IPS DF 6.9 (cell line): ENCODE measurements at regions not wholly inside any gene's neighbourhood (a gene's known extent, or its start where the extent isn't known, plus 50 kb on each side); places are given as distances from the start of the nearest gene placed in this dataset.
"Not testable (repeated sequence)": the region's sequence is repeated elsewhere in the genome, so short reads cannot be mapped to it uniquely, and the experiment has no call there.

Experiments used
- DNase-seq: peaks from one replicate; pipeline ENCODE4 v3.0.0-alpha.2; 2013; ENCODE audit warnings: low read depth, low spot score
- H3K27ac ChIP-seq: one replicate; pipeline ENCODE4 v1.5.1; 2013; ENCODE audit warnings: low read length, control low read depth
- H3K27me3 ChIP-seq: 2 replicates; pipeline ENCODE4 v1.6.1; 2013; ENCODE audit warnings: mild to moderate bottlenecking, low read length; ENCODE audit not compliant: control insufficient read depth, insufficient read depth
- H3K36me3 ChIP-seq: 2 replicates; pipeline ENCODE4 v1.6.1; 2013; ENCODE audit warnings: low read length; ENCODE audit not compliant: control insufficient read depth, insufficient read depth
- H3K4me1 ChIP-seq: 2 replicates; pipeline ENCODE4 v1.6.1; 2013; ENCODE audit warnings: low read length; ENCODE audit not compliant: control insufficient read depth, insufficient read depth
- H3K4me3 ChIP-seq: 2 replicates; pipeline ENCODE4 v1.5.1; 2013; ENCODE audit warnings: mild to moderate bottlenecking, low read length
- H3K9me3 ChIP-seq: 2 replicates; pipeline ENCODE4 v1.6.1; 2013; ENCODE audit warnings: low read length, inconsistent platforms; ENCODE audit not compliant: control insufficient read depth, insufficient read depth
- WGBS: extraction: QIAGEN DNeasy Blood & Tissue Kit; methylation state at CpG from one replicate; pipeline ENCODE4 v1.1.7; 2013; ENCODE audit warnings: mixed read lengths, missing lambda C conversion rate; ENCODE audit not compliant: insufficient read length, insufficient coverage; 5-methylcytosine and 5-hydroxymethylcytosine counted together

DNA sequence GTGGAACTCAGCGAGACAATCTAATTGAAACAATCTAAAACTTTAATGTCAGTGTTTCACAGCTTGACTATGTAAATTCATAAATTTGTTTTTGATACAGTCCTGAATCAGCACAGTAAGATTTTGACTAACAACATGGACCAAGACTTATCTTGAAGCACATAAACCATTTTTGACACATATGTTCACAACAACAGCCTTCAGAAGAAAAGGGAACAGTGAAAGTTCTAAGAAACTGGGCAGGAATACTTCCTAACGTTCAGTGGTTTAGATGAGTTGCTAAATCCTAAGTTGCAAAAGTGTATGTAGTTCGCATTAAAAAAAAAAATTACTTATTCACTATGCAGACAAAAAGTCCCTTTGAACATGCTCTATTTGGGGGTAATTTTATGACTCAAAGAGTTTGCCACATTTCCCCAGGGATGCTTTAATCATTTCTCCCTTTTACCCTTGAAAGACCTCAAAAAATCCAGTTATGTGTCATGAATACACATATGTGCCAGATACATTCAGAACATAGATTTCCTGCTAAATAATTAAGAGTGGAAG, 120.2 kb downstream of the MRPL39 start:
- WGBS = no CpG with 5 or more reads among the region's 3 CpGs
- Histone ChIP-seq H3K27me3 (no peaks in the 10 kb centered on the region), H3K9me3 (no peaks in the 10 kb centered on the region; the same call in 1 of the 2 replicates), H3K4me3 (no peak overlapping the region), H3K27ac (no peak overlapping the region), H3K4me1 (no peaks in the 10 kb centered on the region), H3K36me3 (no peaks in the 10 kb centered on the region)
- no peak for DNase-seq

DNA sequence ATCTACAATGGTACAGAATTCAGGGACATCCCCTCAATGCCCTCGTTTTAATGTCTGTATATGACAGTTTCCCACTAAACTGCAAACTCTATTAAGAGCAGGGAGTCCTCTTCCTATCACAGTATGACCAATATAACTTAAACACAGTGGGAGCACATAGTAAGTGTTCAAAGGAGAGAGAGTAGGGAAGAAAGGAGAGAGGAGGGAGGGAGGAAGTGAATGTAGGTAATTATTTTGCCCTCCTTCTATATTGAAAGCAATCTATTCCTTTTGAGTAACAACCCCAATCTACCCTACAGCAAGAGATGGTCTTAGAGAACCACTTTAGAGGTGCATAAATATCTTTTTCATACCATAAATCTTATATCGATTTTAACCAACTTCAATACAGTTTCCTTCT, 121.4 kb downstream of the MRPL39 start:
- 100% methylated on average over 1 of the region's 2 CpGs for WGBS
- Histone ChIP-seq H3K4me3 (no peak overlapping the region), H3K4me1 (no peaks in the 10 kb centered on the region), H3K27me3 (no peaks in the 10 kb centered on the region), H3K36me3 (no peaks in the 10 kb centered on the region), H3K27ac (no peak overlapping the region), H3K9me3 (no peaks in the 10 kb centered on the region; the same call in 1 of the 2 replicates)
- DNase-seq = no peak

DNA sequence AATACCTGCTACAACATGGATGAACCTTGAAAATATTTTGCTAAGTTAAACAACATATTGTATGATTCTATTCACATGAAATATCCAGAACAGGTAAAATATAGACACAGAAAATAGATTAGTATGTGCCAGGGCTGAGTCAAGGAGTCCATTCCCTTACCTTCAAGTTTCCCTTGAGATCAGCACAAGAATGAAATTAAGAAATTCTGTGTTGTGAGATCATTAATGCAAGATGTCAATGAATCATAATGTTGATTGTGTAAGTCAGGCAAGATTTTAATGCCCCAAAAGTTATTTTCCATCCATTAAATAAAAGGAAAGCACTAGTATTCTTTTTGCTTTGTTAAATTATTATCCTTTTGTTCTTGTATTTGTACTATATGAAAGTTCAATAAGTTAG, 139.4 kb downstream of the MRPL39 start:
- no peaks in the 10 kb centered on the region for H3K27me3 ChIP-seq
- no peak for DNase-seq
- H3K36me3 ChIP-seq = no peaks in the 10 kb centered on the region
- H3K27ac ChIP-seq = no peak overlapping the region
- no peak overlapping the region for H3K4me3 ChIP-seq
- no peaks in the 10 kb centered on the region for H3K4me1 ChIP-seq
- no peaks in the 10 kb centered on the region for H3K9me3 ChIP-seq

DNA sequence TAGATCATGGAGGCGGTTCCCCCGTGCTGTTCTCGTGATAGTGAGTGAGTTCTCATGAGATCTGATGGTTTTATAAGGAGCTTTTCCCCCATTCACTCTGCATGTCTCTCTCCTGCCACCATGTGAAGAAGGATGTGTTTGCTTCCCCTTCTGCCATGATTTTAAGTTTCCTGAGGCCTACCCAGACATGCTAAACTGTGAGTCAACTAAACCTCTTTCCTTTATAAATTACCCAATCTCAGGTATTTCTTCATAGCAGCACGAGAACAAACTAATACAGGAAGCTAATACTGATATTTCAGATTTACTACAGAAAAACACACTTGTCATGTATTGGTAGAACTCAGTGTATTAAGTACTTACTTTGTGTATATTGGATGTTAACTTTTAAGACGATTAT, 140.2 kb downstream of the MRPL39 start:
- DNase-seq, H3K27ac ChIP-seq, H3K4me1 ChIP-seq, H3K4me3 ChIP-seq, H3K36me3 ChIP-seq, H3K9me3 ChIP-seq, H3K27me3 ChIP-seq: not testable (repeated sequence)
- WGBS = no CpG with 5 or more reads among the region's 5 CpGs

DNA sequence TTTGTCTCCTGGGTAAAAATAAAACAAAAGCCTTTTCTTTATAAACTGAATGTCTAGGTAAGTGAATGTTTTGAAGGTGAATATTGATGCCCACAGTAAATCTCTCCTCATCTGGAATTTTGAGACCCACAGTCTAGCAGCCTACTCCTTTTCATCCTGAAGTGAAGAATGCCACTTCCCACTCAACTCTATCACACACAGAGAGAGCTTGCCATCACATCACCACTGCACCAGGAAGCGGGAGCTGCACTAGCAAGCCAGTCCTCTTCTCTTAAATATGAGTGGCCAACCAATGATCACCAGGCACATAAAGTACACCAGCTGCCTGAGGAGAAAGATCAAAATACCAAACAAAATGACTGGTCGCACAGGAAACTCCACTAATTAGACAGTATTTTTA, 140.8 kb downstream of the MRPL39 start:
- no peak for DNase-seq
- H3K4me1 ChIP-seq = no peaks in the 10 kb centered on the region
- no peaks in the 10 kb centered on the region for H3K36me3 ChIP-seq
- no peak overlapping the region for H3K4me3 ChIP-seq
- H3K27ac ChIP-seq = no peak overlapping the region
- WGBS = no CpG with 5 or more reads among the region's 2 CpGs
- no peaks in the 10 kb centered on the region for H3K27me3 ChIP-seq
- H3K9me3 ChIP-seq = no peaks in the 10 kb centered on the region

DNA sequence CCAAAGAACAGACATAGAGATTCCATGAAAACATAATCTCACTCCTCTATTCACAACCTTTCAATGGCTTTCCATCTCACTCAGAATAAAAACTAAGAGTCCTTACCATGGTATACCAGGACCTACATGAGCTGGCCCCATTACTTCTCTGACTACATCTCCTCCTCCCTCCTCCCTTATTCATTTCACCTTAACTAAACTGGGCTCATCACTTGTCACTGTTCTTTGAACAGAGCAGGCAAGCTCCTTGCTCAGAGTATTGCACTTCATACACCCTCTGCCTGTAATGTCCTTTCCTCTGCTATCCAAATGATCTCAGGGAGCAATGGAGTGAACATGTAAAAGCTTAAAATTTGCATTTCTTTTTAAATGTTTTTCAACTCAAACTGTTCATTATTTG, 142.0 kb downstream of the MRPL39 start:
- no peaks in the 10 kb centered on the region for H3K4me1 ChIP-seq

DNA sequence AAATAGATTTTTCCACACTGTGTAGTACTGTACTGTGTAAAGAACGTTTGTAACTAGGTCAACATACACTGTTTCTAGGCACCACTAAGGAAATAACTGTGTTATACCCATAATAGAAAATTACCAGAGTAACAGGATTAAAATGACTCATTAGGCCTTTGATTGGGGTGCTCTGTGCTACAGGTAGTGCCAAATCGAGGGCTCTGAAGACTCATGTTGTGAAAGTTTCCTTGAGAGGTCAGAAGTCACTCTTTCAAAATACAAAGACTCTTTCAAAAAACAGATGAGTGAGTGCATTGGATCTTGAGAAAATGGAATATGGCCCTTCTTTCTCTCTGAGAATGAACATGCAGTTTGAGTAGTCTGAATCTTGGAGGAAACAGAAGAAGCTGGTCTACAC, 143.0 kb downstream of the MRPL39 start:
- Histone ChIP-seq H3K36me3 (no peaks in the 10 kb centered on the region), H3K4me1 (no peaks in the 10 kb centered on the region), H3K9me3 (no peaks in the 10 kb centered on the region), H3K27me3 (no peaks in the 10 kb centered on the region), H3K27ac (no peak overlapping the region), H3K4me3 (no peak overlapping the region)
- no peak for DNase-seq
- no CpG with 5 or more reads among the region's 2 CpGs for WGBS

More for the DNA sequence above, 142.0 kb downstream of the MRPL39 start:
- Histone ChIP-seq H3K27me3 (no peaks in the 10 kb centered on the region), H3K36me3 (no peaks in the 10 kb centered on the region), H3K4me3 (no peak overlapping the region), H3K9me3 (no peaks in the 10 kb centered on the region), H3K27ac (no peak overlapping the region)
- DNase-seq = no peak

DNA sequence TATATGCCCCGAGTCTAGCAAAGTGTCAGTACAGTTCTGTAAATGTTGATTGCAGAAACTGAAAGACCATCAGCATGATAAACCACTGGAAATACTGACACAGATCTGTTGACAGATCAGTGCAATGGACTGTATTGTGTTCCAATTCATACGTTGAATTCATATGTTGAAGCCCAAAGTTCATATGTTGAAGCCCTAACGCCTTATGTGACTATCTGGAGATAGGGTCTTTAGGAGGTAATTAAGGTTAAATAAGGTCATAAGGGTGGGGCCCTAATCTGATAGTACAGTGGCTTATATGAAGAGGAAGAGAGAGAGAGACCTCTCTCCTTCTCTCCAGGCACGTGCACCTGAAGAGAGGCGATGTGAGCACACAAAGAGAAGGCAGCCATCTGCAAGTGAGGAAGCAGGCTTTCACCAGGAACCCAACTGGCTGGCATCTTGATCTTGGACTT, 144.7 kb downstream of the MRPL39 start:
- Histone ChIP-seq H3K9me3 (no peaks in the 10 kb centered on the region), H3K4me1 (no peaks in the 10 kb centered on the region), H3K36me3 (no peaks in the 10 kb centered on the region), H3K4me3 (no peak overlapping the region), H3K27me3 (no peaks in the 10 kb centered on the region), H3K27ac (no peak overlapping the region)
- DNase-seq = no peak
- no CpG with 5 or more reads among the region's 5 CpGs for WGBS

DNA sequence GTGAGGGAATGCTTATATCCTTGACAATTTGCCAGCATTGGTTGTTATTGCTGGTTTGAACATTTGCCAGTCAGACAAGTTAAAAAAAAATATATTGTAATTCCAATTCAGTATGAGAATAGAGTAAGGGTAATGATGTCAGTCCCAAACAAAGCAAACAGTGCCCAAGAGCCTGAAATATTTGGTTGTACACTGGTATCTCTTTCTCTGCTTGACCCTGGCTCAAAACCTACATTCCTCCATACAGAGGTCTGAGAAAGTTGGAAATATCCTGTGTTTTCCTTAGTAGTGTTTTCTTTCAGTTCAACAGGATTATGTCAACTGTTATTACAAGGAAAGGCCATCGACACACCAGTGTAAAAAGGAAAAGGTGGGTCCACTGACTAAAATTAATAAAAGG, 145.6 kb downstream of the MRPL39 start:
- no CpG with 5 or more reads among the region's 1 CpG for WGBS

DNA sequence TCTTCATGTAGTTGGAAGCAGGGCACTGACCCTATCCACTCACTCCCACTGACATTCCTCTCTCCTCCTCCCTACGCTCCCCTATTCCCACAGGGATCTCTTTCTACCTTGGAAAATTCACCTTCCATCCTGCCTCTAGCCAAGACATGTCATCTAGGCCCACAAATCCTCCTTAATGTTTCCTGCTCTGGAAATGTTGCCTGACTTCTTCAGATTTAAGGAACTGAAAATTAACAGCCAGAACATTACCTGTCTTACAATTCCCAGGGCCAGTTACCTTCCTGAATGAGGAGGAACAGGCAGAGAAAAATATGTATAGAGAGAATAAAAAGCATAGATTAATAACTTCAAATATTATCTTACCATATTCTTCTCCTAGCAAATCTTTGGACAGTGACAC, 147.3 kb downstream of the MRPL39 start:
- Histone ChIP-seq H3K36me3 (no peaks in the 10 kb centered on the region), H3K4me1 (no peaks in the 10 kb centered on the region), H3K4me3 (no peak overlapping the region), H3K9me3 (no peaks in the 10 kb centered on the region), H3K27me3 (no peaks in the 10 kb centered on the region), H3K27ac (no peak overlapping the region)
- DNase-seq = no peak
- WGBS = no CpG with 5 or more reads among the region's 1 CpG

More for the DNA sequence above, 145.6 kb downstream of the MRPL39 start:
- Histone ChIP-seq H3K4me1 (no peaks in the 10 kb centered on the region), H3K9me3 (no peaks in the 10 kb centered on the region), H3K27ac (no peak overlapping the region), H3K27me3 (no peaks in the 10 kb centered on the region), H3K36me3 (no peaks in the 10 kb centered on the region), H3K4me3 (no peak overlapping the region)
- no peak for DNase-seq

DNA sequence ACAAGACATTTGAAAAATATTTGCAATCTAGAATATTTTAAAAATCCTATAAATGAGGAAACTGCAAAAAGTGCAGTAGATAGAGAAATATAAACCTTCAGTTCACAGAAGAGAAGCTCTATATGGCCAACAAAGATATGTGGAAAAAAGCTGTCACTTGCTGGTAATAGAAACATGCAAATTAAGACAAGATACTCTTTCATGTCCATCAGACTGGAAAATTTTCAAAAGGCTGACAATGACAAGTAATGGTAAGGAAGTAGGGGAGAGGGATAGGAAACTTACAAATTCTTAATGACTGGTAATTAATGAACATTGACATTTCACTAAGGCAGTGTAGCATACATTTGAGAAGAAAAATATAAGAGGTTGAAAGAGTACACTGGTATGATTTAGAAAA, 147.9 kb downstream of the MRPL39 start:
- Histone ChIP-seq H3K4me1 (no peaks in the 10 kb centered on the region), H3K27ac (no peak overlapping the region), H3K27me3 (no peaks in the 10 kb centered on the region), H3K4me3 (no peak overlapping the region), H3K36me3 (no peaks in the 10 kb centered on the region), H3K9me3 (no peaks in the 10 kb centered on the region)
- DNase-seq = no peak
